Superior temporal gyrus (tissue), 1 donor: ENCODE measurements at regions not wholly inside any gene's neighbourhood (a gene's known extent, or its start where the extent isn't known, plus 50 kb on each side); places are given as distances from the start of the nearest gene placed in this dataset.
"Not testable (repeated sequence)": the region's sequence is repeated elsewhere in the genome, so short reads cannot be mapped to it uniquely, and the experiment has no call there.

Source experiments
- DNase-seq: peaks from one replicate; pipeline ENCODE4 v3.0.0-alpha.2; 2016; ENCODE audit errors: extremely low spot score

GRCh38 chr4:23085249-23085568, 392.5 kb downstream of the GBA3 start:
- DNase-seq = no peak

DNA sequence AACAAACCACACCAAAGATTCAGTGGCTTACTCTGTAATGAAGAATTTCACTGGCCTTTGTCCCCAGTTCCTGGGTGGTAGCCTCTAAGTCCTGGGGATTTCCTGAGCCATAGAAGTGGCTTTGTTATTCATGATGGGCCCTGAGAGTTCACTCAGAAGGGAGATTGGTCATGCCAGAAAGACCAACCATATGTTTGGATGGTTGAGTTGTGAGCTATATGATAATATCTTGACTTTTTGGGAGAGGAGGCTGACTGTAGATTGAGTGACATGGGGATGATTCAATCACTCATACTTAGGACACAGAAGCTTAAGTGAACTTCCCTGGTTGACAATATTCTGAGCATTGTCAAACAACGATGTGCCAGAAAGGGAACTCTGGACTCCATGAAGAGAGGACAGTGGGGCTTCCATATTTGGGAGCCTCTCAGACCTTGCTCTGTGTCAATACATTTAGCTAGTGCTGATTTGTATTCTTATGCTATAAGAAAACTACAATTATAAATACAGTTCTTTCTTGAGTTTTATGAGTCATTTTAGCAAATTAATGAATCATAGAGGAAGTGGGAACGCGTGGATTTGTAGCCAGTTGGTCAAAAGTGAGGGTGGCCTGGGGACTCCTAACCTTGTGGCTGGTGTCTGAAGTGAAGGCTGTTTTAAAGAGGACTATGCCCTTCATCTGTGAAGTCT, 392.0 kb downstream of the GBA3 start:
- DNase-seq = no peak

DNA sequence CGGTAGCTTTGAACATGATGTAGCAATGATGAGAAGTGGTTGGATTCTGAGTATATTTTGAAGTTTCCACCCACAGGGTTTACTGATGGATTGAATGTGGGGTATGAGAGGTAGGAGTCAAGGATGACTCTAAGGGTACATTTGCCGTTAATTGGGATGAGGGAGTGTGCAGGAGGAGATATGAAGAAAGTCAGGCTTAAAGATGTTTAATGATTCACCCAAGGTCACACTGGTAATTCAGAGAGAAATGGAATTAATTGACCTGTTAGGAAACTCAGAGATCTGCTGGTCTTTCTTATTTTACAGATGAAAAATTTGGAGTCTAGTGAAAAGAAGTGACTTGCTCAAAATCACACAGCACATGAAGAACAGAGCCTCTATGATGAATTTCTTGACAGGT, 390.7 kb downstream of the GBA3 start:
- DNase-seq = no peak

GRCh38 chr4:23080171-23080570, 387.4 kb downstream of the GBA3 start:
- DNase-seq = not testable (repeated sequence)

DNA sequence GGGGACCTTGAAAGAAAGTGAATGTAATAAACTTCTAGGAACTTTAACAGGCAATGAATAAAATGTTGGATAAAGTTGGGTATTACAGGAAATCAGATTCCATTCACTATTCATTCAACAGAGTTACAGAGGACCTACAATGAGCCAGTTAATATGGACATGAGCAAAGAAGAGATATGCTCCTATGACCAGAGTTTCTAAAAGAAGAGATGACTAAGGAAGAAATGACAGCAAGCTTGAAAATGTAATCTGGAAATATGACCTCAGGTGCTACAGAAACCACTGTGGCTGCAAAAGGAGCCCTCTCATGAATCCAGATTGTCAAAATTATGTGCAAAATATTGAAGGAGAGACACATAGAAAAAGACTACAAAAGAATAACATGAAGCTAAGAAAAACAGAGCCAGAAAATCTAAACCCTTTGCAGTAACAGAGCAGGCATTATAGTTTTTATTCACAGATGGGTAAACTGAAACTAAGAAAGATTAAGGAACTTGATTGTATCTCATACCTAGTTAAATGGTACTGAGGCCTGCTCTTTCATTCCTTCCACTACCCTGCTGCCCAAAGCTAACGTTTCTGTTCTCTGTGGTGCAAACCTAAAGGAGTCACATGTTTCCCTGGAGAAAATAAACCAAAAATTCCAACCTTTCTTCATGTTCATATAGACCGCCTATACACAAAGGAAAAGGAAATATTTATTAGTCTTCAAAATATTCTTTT, 378.3 kb downstream of the GBA3 start:
- DNase-seq = no peak

GRCh38 chr4:23068756-23069155, 376.0 kb downstream of the GBA3 start:
- DNase-seq = no peak

GRCh38 chr4:23068287-23068686, 375.6 kb downstream of the GBA3 start:
- no peak for DNase-seq

DNA sequence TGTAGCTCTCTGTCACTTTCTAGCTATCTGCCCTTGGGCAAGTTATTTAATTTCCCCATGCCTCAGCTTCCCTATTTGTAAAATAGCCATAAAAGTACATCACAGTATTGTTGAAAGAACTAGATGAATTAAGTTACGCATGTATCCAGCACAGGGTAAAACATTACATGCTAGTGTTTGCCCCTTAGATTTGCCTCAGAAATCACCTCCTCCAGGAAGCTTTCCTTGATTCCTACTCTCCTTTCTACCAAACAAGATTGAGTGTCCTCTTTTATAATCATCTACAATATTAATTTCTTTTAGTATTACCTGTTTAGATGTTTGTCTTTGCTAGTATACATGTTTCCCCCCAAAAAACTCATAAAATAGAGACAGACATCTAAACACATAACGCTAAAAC, 369.5 kb downstream of the GBA3 start:
- DNase-seq = no peak

GRCh38 chr4:23061431-23061830, 368.7 kb downstream of the GBA3 start:
- DNase-seq = no peak

DNA sequence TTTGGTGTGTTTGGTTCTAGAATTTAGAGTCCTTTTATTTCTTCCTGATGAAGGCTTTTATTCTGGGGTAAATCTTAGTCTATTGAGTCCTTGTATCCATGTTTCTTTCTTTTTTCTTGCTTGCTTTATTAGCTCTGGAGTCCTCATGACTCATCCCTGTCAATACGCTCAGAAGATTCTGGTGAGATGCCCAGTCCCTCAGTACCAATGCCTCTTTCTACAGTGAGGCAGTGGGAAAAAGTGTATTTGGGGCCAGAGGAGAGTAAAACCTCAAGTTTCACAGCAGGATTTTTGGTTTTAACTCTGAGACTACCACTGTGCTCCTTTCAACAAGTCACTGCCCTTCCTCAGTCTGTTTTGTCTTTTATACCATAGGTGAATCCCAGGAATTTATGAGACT, 368.0 kb downstream of the GBA3 start:
- DNase-seq = no peak

DNA sequence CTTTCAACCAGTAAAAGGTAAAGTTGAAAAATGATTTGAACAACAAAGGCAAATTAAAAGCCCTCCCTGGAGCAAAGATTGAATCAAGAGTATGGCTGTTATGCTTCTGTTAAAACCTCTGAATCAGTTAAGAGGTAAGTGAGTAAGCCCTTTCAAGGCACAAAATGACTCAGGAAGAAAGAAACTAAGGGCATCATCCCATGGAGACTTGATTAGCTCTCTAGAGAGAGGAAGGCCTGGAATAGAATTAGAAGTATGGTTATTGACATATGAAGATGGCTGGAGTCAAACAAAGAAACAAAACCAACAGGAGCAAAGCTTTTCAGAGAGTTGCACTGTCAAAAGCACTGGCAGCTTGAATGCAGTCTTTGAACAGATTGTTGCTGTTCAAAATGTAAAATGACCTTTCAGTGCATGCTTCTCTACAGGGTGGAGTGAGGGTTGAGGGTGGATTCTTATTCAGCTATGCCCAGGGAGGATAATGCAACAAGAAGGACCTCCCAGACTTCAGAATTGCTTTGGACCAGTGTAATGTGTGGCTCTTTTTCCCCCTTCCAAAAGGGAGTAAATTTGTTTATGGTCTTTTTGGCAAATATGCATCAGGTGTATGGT, 365.5 kb downstream of the GBA3 start:
- DNase-seq = no peak

- no peak for DNase-seq
Observed at GRCh38 chr4:23041501-23041900, 348.8 kb downstream of the GBA3 start.

GRCh38 chr4:23040539-23040938, 347.8 kb downstream of the GBA3 start:
- no peak for DNase-seq

DNA sequence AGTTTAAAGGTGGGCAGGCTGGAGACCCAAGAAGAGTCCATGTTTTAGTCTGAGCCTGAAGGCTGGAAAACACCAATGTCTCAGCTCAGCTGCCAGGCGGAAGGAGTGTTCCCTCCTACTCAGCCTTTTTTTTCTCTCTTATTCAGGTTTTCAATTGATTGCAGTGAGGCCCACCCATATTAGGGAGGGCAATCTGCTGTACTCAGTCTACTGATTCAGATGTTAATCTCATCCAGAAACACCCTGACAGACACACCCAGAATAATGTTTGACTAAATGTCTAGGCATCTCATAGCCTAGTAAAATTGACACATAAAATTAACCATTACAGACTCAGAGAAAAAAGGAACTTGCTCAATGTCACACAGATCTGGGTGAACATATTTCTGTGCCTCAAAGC, 347.1 kb downstream of the GBA3 start:
- DNase-seq = no peak

- DNase-seq = no peak
Observed at GRCh38 chr4:23038626-23039491, 346.1 kb downstream of the GBA3 start.

- no peak for DNase-seq
Observed at GRCh38 chr4:23036921-23037495, 344.3 kb downstream of the GBA3 start.

DNA sequence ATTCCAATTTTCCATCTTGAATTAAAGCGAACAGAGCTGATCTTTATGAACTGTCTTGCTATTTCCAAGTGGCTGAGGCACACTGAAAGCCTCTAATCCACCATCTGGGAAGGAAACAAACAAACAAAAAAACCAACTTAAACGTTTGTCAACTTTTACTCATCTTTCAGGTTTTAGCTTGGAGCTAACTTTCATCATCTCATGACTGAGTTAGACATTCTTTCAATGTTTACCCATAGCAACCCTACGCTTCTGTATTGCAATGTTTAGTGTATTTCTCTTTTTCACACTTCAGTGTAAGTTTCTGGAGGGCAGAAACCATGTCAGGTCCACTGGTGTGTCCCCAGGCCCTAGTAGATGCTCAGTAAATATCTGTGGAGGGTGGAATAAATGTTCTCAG, 343.8 kb downstream of the GBA3 start:
- DNase-seq = no peak

- no peak for DNase-seq
Observed at GRCh38 chr4:23035521-23036056, 342.9 kb downstream of the GBA3 start.

GRCh38 chr4:23034731-23035130, 342.0 kb downstream of the GBA3 start:
- DNase-seq = no peak

DNA sequence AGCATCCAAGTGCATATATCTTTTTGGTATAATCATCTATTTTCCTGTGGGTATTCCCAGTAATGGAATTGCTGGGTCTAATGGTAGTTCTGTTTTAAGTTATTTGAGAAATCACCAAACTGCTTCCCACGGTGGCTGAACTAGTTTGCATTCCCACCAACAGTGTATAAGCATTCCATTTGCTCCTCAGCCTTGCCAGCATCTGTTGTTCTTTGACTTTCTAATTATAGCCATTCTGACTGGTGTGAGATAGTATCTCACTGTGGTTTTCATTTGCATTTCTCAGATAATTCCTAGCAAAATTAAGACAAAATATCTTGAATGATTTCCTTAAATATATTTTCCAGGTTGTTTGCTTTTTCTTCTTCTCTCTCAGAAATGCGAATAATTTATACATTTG, 341.1 kb downstream of the GBA3 start:
- DNase-seq = peak; percentile 38

DNA sequence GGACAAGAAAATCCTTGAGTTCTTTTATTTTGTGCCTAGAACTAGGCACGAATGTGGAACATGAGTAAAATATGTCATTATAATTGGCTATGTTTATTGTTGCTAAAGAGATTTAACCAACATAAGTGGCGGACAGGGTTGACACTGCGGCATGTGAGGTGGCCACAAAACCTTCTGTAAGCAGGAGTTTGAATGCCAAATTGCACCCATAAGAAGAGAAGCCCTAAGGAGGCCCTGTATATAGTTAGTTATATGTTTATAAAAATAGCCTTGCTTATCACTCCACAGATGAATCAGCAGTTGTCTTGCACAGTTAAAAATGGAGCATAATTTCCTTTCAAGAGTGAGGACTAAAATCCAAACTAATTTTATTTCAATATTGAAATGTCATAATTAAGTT, 336.1 kb downstream of the GBA3 start:
- peak; percentile 44 for DNase-seq

DNA sequence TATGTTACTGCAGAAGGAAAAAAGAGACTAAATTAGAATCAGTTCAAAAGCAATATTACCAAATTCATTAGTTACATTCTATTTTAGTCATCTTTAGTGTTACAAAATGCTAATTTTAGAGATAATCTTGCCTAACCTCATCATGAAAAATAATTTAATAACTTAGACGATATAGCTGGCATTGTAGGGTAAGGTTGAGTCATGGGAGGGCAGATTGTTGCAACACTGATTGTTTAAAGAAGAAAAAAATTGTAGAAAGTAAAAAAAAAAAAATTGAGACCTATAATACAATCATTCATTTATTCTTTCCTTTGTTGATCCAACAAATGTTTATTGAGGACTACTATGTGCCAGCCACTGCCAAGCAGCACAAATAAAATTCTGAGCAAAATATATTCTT, 330.9 kb downstream of the GBA3 start:
- DNase-seq = no peak
